HG03442 (cell line): ENCODE measurements at regions not wholly inside any gene's neighbourhood (a gene's known extent, or its start where the extent isn't known, plus 50 kb on each side); places are given as distances from the start of the nearest gene placed in this dataset.

Experiments
- ATAC-seq: cut with Tn5 transposase; IDR thresholded peaks from one replicate; pipeline ENCODE4 v1.9.1; 2021; ENCODE audit warnings: mild to moderate bottlenecking, moderate library complexity; ENCODE audit not compliant: unreplicated experiment

- ATAC-seq, result no peak
Measured at GRCh38 chr19:28859811-28860210, 353.1 kb downstream of the UQCRFS1 start.

GRCh38 chr19:28858933-28859332 is 354.0 kb downstream of the UQCRFS1 start:
- no peak for ATAC-seq

GRCh38 chr19:28857967-28858366 is 355.0 kb downstream of the UQCRFS1 start:
- no peak for ATAC-seq

- no peak for ATAC-seq
Measured at GRCh38 chr19:28855216-28855615, 357.7 kb downstream of the UQCRFS1 start.

GRCh38 chr19:28847468-28847867 is 365.5 kb downstream of the UQCRFS1 start:
- no peak for ATAC-seq

- ATAC-seq, result no peak
Measured at GRCh38 chr19:28846094-28846812, 366.7 kb downstream of the UQCRFS1 start.

GRCh38 chr19:28843761-28844492 is 369.0 kb downstream of the UQCRFS1 start:
- no peak for ATAC-seq

GRCh38 chr19:28841531-28841930 is 371.4 kb downstream of the UQCRFS1 start:
- ATAC-seq, result no peak

GRCh38 chr19:28840891-28841290 is 372.1 kb downstream of the UQCRFS1 start:
- no peak for ATAC-seq

GRCh38 chr19:28839455-28839854 is 373.5 kb downstream of the UQCRFS1 start:
- no peak for ATAC-seq

- no peak for ATAC-seq
Measured at GRCh38 chr19:28838909-28839308, 374.0 kb downstream of the UQCRFS1 start.

GRCh38 chr19:28836421-28836820 is 376.5 kb downstream of the UQCRFS1 start:
- ATAC-seq, result no peak

- no peak for ATAC-seq
Measured at GRCh38 chr19:28834996-28835395, 378.0 kb downstream of the UQCRFS1 start.

- no peak for ATAC-seq
Measured at GRCh38 chr19:28831462-28831861, 381.5 kb downstream of the UQCRFS1 start.

GRCh38 chr19:28829762-28830161 is 383.2 kb downstream of the UQCRFS1 start:
- ATAC-seq, result no peak

GRCh38 chr19:28829359-28829758 is 383.6 kb downstream of the UQCRFS1 start:
- ATAC-seq, result no peak

- ATAC-seq, result no peak
Measured at GRCh38 chr19:28828276-28828870, 384.6 kb downstream of the UQCRFS1 start.

GRCh38 chr19:28827382-28827781 is 385.6 kb downstream of the UQCRFS1 start:
- ATAC-seq, result no peak

GRCh38 chr19:28823338-28823961 is 389.5 kb downstream of the UQCRFS1 start:
- no peak for ATAC-seq

- no peak for ATAC-seq
Measured at GRCh38 chr19:28820289-28820688, 392.7 kb downstream of the UQCRFS1 start.

- no peak for ATAC-seq
Measured at GRCh38 chr19:28815257-28815656, 397.7 kb downstream of the UQCRFS1 start.

GRCh38 chr19:28794301-28794700 is 418.6 kb downstream of the UQCRFS1 start:
- ATAC-seq, result no peak
